GM23338 (cell line): ENCODE measurements at regions not wholly inside any gene's neighbourhood (a gene's known extent, or its start where the extent isn't known, plus 50 kb on each side); places are given as distances from the start of the nearest gene placed in this dataset.

Source experiments
- CREB1 ChIP-seq: fragments of 250-450 bp; sonication (Bioruptor Pico); IDR thresholded peaks from 2 replicates; pipeline ENCODE4 v1.5.0; 2020; ENCODE audit warnings: low read depth, mild to moderate bottlenecking, moderate library complexity
- CTCF ChIP-seq, 2 experiments: fragments of 200-600 bp in 1 of 2; sonication (generic) in 1 of 2; conservative IDR thresholded peaks; 2 replicates each; pipeline versions ENCODE4 v1.5.1 to v1.6.1; 2016 to 2017; ENCODE audit warnings: antibody characterized with exemption in 2 of 2, low read depth in 2 of 2, mild to moderate bottlenecking in 2 of 2, moderate library complexity in 1 of 2
- EZH2 ChIP-seq: fragments of 200-600 bp; sonication (generic); IDR thresholded peaks from one replicate; pipeline ENCODE4 v1.8.0; 2017; ENCODE audit warnings: antibody characterized with exemption, mild to moderate bottlenecking, low read depth; ENCODE audit not compliant: unreplicated experiment
- EZH2phosphoT487 ChIP-seq: fragments of 200-600 bp; sonication (generic); IDR thresholded peaks from one replicate; pipeline ENCODE4 v1.8.1; 2018; ENCODE audit warnings: antibody characterized with exemption; ENCODE audit not compliant: unreplicated experiment
- JUNB ChIP-seq: IDR thresholded peaks from one replicate; pipeline ENCODE4 v1.6.1; 2016; ENCODE audit warnings: antibody characterized with exemption; ENCODE audit not compliant: unreplicated experiment
- NANOG ChIP-seq: IDR thresholded peaks from 2 replicates; pipeline ENCODE4 v1.6.1; 2016; ENCODE audit warnings: antibody characterized with exemption, borderline replicate concordance
- POLR2AphosphoS5 ChIP-seq: IDR thresholded peaks from 2 replicates; pipeline ENCODE4 v1.6.1; 2016; ENCODE audit warnings: antibody characterized with exemption, low read depth
- REST ChIP-seq: IDR thresholded peaks from one replicate; pipeline ENCODE4 v1.6.1; 2018; ENCODE audit warnings: antibody characterized with exemption; ENCODE audit not compliant: unreplicated experiment
- ZNF114 ChIP-seq: fragments of 250-450 bp; sonication (Bioruptor Pico); IDR thresholded peaks from 2 replicates; pipeline ENCODE4 v1.5.0; 2020; ENCODE audit warnings: mild to moderate bottlenecking, moderate library complexity
- ZNF331 ChIP-seq: fragments of 250-450 bp; sonication (Bioruptor Pico); IDR thresholded peaks from 2 replicates; pipeline ENCODE4 v1.5.0; 2020; ENCODE audit warnings: low read depth, mild to moderate bottlenecking, moderate library complexity
- TF ChIP-seq, protein P1 (sequence below): IDR thresholded peaks from 2 replicates; pipeline ENCODE4 v1.6.1; 2016; ENCODE audit warnings: antibody characterized with exemption

- TF ChIP-seq CTCF (conservative IDR thresholded peaks at IDR 0.05; ENCODE audit: low read depth in 2 of 2): no peak
- TF ChIP-seq REST: no peak
- TF ChIP-seq POLR2AphosphoS5: no peak
- TF ChIP-seq EZH2: no peak
- no peak for TF ChIP-seq CREB1 (CRISPR knock-in tag)
- TF ChIP-seq ZNF331 (CRISPR knock-in tag): no peak
- no peak for TF ChIP-seq JUNB
- TF ChIP-seq ZNF114 (CRISPR knock-in tag): no peak
- no peak for TF ChIP-seq EZH2phosphoT487
- no peak for TF ChIP-seq NANOG
- TF ChIP-seq, protein P1, sequence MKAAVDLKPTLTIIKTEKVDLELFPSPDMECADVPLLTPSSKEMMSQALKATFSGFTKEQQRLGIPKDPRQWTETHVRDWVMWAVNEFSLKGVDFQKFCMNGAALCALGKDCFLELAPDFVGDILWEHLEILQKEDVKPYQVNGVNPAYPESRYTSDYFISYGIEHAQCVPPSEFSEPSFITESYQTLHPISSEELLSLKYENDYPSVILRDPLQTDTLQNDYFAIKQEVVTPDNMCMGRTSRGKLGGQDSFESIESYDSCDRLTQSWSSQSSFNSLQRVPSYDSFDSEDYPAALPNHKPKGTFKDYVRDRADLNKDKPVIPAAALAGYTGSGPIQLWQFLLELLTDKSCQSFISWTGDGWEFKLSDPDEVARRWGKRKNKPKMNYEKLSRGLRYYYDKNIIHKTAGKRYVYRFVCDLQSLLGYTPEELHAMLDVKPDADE: no peak
Observed at GRCh38 chr4:119946359-119946758, 120.3 kb downstream of the MAD2L1 start.
